ENCODE measurements at regions not wholly inside any gene's neighbourhood (a gene's known extent, or its start where the extent isn't known, plus 50 kb on each side); places are given as distances from the start of the nearest gene placed in this dataset.
"Not testable (repeated sequence)": the region's sequence is repeated elsewhere in the genome, so short reads cannot be mapped to it uniquely, and the experiment has no call there.

- no peak for DNase-seq
Measured at GRCh38 chr10:38209332-38209731, 115.2 kb downstream of the ZNF37A start.

DNA sequence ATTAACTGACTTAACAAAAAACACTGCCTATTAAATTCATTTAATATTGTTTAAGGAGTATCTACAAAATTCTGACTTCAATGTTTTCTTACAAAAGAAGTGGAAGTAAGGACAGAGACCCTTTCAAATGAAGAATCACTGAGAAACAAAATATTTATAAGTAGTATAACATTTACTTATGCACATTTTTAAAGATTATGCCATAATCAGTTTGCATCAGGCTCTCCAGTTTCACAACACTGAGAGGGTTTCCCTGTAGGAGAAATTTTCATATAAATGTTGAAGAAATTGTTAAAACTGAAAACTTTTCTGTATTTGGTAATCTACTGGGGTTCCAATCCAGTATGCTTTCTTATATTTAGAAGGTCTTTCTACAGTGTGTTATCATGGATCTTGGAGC, 115.6 kb downstream of the ZNF37A start:
- not testable (repeated sequence) for DNase-seq

GRCh38 chr10:38212460-38212859, 118.3 kb downstream of the ZNF37A start:
- DNase-seq = no peak

DNA sequence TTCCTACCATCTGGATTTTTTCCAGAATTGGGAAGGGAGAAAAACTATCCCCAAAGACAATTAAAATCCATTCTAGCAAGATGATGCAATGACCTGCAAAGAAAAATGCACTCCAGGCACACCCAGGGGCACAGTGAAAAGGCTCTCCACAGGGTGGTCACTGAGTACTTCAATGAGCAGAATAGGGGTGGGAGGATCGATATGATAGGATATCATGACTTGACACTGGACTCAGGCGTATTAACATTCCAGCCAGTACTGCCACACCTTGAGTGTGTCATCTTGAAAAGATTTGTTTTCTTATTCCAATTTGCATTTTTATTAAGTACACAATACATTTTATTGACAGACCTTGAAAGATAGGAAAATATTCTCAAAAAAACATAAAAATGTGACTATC, 132.2 kb downstream of the ZNF37A start:
- DNase-seq = no peak

- no peak for DNase-seq
Measured at GRCh38 chr10:38228394-38228793, 134.3 kb downstream of the ZNF37A start.

DNA sequence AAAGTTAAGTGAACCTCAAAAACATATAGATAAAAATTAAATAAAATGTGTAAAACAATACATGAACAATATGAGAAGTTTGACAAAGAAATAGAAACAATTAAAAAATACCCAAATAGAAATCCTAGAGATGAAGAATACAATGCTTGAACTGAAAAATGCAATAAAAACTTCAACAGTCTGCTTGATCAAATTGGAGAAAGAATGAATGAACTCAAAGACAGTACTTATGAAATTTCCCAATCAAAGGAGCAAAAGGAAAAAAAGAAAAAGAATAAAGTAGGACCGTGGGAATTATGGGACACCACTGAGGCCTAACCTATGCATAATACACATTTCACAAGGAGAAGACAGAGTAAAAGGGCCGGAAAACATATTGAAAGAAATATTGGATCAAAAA, 144.3 kb downstream of the ZNF37A start:
- DNase-seq = not testable (repeated sequence)

DNA sequence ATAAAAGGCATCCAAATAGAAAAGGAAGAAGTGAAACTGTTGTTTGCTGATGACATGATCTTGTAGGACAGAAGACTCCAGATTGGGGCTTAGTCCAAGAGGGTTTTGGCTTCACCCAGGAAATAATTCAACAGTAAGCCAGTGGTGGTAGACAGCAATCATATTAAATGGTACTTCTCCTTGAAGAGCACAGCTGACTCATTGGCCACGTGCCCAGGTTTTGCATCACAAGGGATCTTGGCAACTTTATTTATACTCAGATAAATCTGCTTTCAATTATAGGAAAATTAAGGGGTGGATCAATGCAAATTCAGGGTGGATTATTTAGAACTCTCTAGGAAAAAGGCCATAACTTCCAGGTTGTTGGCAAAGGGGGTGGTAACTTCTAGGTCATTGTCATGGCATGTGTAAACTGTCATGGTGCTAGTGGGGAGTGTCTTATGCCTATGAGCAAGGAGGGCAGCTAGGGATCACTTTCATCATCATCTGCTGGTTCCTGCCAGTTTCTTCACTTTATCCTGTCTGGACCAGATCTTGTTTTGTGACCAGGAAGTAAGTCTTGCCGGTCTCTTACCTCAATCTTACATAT, 148.0 kb downstream of the ZNF37A start:
- DNase-seq = not testable (repeated sequence)

- not testable (repeated sequence) for DNase-seq
Measured at GRCh38 chr10:38248113-38248512, 154.0 kb downstream of the ZNF37A start.

- not testable (repeated sequence) for DNase-seq
Measured at GRCh38 chr10:38252551-38252950, 158.4 kb downstream of the ZNF37A start.

- DNase-seq = not testable (repeated sequence)
Measured at GRCh38 chr10:38267555-38267954, 173.4 kb downstream of the ZNF37A start.

- not testable (repeated sequence) for DNase-seq
Measured at GRCh38 chr10:38271031-38271430, 176.9 kb downstream of the ZNF37A start.

GRCh38 chr10:38274879-38275278, 180.7 kb downstream of the ZNF37A start:
- DNase-seq = not testable (repeated sequence)

DNA sequence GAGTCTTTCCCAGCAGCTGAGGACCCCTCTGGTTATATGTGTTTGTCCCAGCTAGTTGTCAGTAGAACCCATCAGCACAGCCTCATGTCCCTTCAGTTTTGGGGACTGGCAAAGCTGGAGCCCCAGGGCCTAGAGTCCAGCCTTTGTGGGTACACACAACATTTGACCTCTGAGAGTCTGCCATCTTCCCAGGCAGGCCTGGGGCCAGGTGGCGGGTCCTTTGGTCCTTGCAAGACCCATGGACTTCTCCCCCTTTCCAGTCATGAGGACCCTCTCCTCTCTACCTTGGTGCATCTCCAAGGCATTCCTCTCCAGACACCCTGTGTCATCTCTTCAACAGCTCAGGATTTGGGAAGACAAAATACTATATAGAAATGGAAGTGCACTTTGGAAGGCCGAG, 198.4 kb downstream of the ZNF37A start:
- not testable (repeated sequence) for DNase-seq

GRCh38 chr10:38310111-38310510, 216.0 kb downstream of the ZNF37A start:
- not testable (repeated sequence) for DNase-seq

DNA sequence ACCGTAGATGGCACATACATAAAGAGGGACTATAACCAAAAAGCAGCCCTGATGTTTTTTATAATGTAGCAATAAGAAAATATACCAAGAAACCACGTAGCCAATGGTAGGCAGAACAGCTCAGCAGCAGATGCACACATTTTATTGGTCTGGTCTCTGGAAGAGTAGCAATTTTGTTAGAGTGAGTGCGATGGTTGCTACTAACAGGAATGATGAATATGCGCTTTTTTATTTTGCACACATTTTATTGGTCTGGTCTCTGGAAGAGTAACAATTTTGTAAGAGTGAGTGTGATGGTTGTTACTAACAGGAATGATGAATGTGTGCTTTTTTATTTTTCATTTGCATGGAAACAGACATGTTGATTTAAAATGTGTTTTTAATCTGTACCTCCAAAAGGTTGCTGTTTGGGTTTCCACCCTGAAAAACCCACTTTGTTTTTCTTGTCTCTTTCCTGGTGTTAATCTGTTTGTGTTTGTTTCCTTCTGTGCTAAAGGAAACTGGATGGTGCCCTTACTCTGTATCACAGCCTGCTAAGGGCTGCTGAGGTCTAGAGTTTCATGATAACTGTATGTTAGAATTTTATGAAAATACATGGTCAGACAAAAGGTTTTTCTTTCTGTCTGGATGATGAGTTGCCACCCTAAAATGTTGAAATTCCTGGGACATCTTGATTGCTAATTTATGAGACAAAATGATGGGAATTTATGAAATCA, 221.1 kb downstream of the ZNF37A start:
- DNase-seq = not testable (repeated sequence)

GRCh38 chr10:38321393-38321792, 227.3 kb downstream of the ZNF37A start:
- DNase-seq = not testable (repeated sequence)

- DNase-seq = not testable (repeated sequence)
Measured at GRCh38 chr10:38330306-38330705, 236.2 kb downstream of the ZNF37A start.

GRCh38 chr10:38331106-38331505, 237.0 kb downstream of the ZNF37A start:
- not testable (repeated sequence) for DNase-seq

DNA sequence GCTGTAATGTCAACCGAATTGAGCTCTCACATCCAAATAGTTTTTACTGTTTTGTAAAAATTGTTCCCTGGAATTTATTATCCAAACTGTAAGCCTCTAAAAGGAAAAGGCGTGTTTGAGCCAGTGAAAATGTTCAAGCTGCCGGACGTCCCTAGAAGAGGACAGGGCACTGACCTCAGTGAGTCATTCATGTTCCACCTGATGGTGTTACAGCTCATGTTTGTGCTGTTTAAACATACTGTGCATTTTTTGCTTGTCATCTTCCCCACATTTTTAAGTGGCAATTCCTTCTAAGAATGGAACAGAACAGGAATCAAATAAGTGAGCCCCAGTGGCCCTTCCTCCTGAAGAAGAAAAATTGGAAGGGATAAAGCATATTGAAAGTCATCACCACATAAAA, 239.6 kb downstream of the ZNF37A start:
- DNase-seq = not testable (repeated sequence)

GRCh38 chr10:38350645-38351044, 256.5 kb downstream of the ZNF37A start:
- not testable (repeated sequence) for DNase-seq

- not testable (repeated sequence) for DNase-seq
Measured at GRCh38 chr10:38354410-38354809, 260.3 kb downstream of the ZNF37A start.

- peak; percentile 62 for DNase-seq
Measured at GRCh38 chr10:38355911-38356526, 261.9 kb downstream of the ZNF37A start.

DNA sequence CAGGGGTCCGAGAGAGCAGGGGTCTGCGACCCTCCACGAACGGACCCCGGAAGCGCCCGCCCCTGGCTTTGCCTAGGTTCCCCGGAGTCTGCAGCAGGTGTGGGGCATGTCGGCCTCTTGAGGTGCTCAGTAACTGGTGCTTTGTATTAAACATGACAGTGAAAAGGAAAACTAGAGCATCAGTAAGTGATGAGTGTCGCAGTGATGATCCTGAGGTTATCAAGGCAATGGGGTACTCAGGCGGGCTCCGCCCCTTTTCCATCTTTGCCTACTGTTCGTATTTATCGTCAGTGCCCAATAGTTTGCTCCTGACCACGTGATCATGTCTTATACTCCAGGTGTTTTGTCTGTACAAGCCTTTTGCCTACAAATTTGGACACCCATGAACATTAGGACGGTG, 262.4 kb downstream of the ZNF37A start:
- peak; percentile 13 for DNase-seq

DNA sequence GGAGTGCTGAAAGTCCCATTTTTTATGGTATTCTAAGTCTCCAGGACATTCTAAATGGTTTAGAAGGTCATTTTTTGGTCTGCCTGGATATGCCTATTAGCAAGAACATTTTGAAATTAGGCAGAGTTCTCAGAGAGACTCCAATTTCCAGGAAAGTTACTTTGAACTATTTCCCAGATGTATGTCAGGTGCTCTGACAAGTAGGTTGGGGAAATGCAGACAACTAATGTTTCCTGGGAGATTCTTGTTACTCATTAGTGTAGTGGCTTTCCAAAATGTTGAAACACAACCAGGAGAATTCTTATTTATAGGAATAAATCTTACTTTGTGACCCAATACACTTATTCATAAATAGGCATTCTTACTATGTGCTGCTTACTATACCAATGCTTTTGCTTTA, 268.4 kb downstream of the ZNF37A start:
- not testable (repeated sequence) for DNase-seq
